GM08714 (cell line): ENCODE measurements at regions not wholly inside any gene's neighbourhood (a gene's known extent, or its start where the extent isn't known, plus 50 kb on each side); places are given as distances from the start of the nearest gene placed in this dataset.
"Not testable (repeated sequence)": the region's sequence is repeated elsewhere in the genome, so short reads cannot be mapped to it uniquely, and the experiment has no call there.

ENCODE experiments used
- H3K4me3 ChIP-seq: fragments of 200-500 bp; sonication (Bioruptor generic); 2 replicates; pipeline ENCODE4 v1.5.1; 2014; ENCODE audit warnings: mild to moderate bottlenecking, low read length, inconsistent platforms
- ZNF274 ChIP-seq: IDR thresholded peaks from 2 replicates; pipeline ENCODE4 v1.6.1; 2012; ENCODE audit warnings: mild to moderate bottlenecking, low read depth, low read length

- TF ChIP-seq ZNF274, result no peak
Measured at GRCh38 chr5:44914221-44914620, 105.5 kb downstream of the MRPS30 start.

GRCh38 chr5:44919560-44919959 is 110.8 kb downstream of the MRPS30 start:
- no peak overlapping the region for H3K4me3 ChIP-seq
- no peak for TF ChIP-seq ZNF274

More at GRCh38 chr5:44914221-44914620, 105.5 kb downstream of the MRPS30 start:
- H3K4me3 ChIP-seq, result no peak overlapping the region

GRCh38 chr5:44927115-44927733 is 118.5 kb downstream of the MRPS30 start:
- no peak overlapping the region for H3K4me3 ChIP-seq
- no peak for TF ChIP-seq ZNF274

- no peak overlapping the region for H3K4me3 ChIP-seq
- TF ChIP-seq ZNF274, result no peak
Measured at GRCh38 chr5:44932922-44933585, 124.3 kb downstream of the MRPS30 start.

GRCh38 chr5:44933686-44934085 is 124.9 kb downstream of the MRPS30 start:
- H3K4me3 ChIP-seq, result no peak overlapping the region
- TF ChIP-seq ZNF274, result no peak

GRCh38 chr5:44935262-44935661 is 126.5 kb downstream of the MRPS30 start:
- no peak overlapping the region for H3K4me3 ChIP-seq
- TF ChIP-seq ZNF274, result no peak

GRCh38 chr5:44935871-44936270 is 127.1 kb downstream of the MRPS30 start:
- TF ChIP-seq ZNF274, result no peak
- no peak overlapping the region for H3K4me3 ChIP-seq

GRCh38 chr5:44942524-44943001 is 133.8 kb downstream of the MRPS30 start:
- TF ChIP-seq ZNF274, result no peak
- no peak overlapping the region; the same call in 1 of the 2 replicates for H3K4me3 ChIP-seq

GRCh38 chr5:44943647-44944046 is 134.9 kb downstream of the MRPS30 start:
- no peak for TF ChIP-seq ZNF274

GRCh38 chr5:44945743-44946142 is 137.0 kb downstream of the MRPS30 start:
- no peak for TF ChIP-seq ZNF274
- H3K4me3 ChIP-seq, result no peak overlapping the region

More at GRCh38 chr5:44943647-44944046, 134.9 kb downstream of the MRPS30 start:
- no peak overlapping the region for H3K4me3 ChIP-seq

GRCh38 chr5:44949687-44950086 is 140.9 kb downstream of the MRPS30 start:
- H3K4me3 ChIP-seq, result no peak overlapping the region
- TF ChIP-seq ZNF274, result no peak

GRCh38 chr5:44951371-44951770 is 142.6 kb downstream of the MRPS30 start:
- no peak for TF ChIP-seq ZNF274
- H3K4me3 ChIP-seq, result no peak overlapping the region

GRCh38 chr5:44952376-44952775 is 143.6 kb downstream of the MRPS30 start:
- no peak overlapping the region for H3K4me3 ChIP-seq
- no peak for TF ChIP-seq ZNF274

GRCh38 chr5:44953078-44953477 is 144.3 kb downstream of the MRPS30 start:
- H3K4me3 ChIP-seq, result no peak overlapping the region
- no peak for TF ChIP-seq ZNF274

GRCh38 chr5:44958943-44959454 is 150.3 kb downstream of the MRPS30 start:
- not testable (repeated sequence) for H3K4me3 ChIP-seq
